Small intestine (tissue), 7 donors: ENCODE measurements at regions not wholly inside any gene's neighbourhood (a gene's known extent, or its start where the extent isn't known, plus 50 kb on each side); places are given as distances from the start of the nearest gene placed in this dataset.

Experiments used
- DNase-seq, 2 donors: peaks; one replicate each; pipeline versions ENCODE4 v3.0.0 to v3.0.0-alpha.2; 2013
- FAIRE-seq: peaks from 2 replicates; lab custom pipeline; 2012; peaks lifted over from hg19 to GRCh38; lab: Jason Lieb, UNC
- H3K27ac ChIP-seq, 3 donors: one replicate each; pipeline ENCODE4 v1.5.1; 2013; ENCODE audit warnings: low read length in 2 of 3, mild to moderate bottlenecking in 2 of 3, control low read depth in 1 of 3, inconsistent platforms in 1 of 3, low read depth in 1 of 3, moderate library complexity in 1 of 3
- H3K27me3 ChIP-seq, 3 donors: one replicate each; pipeline ENCODE4 v1.6.1; 2013; ENCODE audit warnings: low read length in 3 of 3, inconsistent platforms in 1 of 3; ENCODE audit not compliant: control insufficient read depth in 3 of 3, insufficient read depth in 3 of 3
- H3K36me3 ChIP-seq, 3 donors: one replicate each; pipeline ENCODE4 v1.6.1; 2013; ENCODE audit warnings: low read length in 3 of 3, inconsistent platforms in 1 of 3, low read depth in 1 of 3, mild to moderate bottlenecking in 1 of 3, moderate library complexity in 1 of 3; ENCODE audit not compliant: control insufficient read depth in 3 of 3, insufficient read depth in 2 of 3
- H3K4me1 ChIP-seq, 3 donors: one replicate each; pipeline ENCODE4 v1.6.1; 2013; ENCODE audit warnings: low read length in 2 of 3, inconsistent platforms in 1 of 3, low read depth in 1 of 3, mild to moderate bottlenecking in 1 of 3, moderate library complexity in 1 of 3; ENCODE audit not compliant: control insufficient read depth in 3 of 3, insufficient read depth in 2 of 3
- H3K4me3 ChIP-seq, 3 donors: one replicate each; pipeline ENCODE4 v1.5.1; 2013; ENCODE audit warnings: low read length in 3 of 3, control low read depth in 1 of 3, inconsistent platforms in 1 of 3, low read depth in 1 of 3, mild to moderate bottlenecking in 1 of 3, moderate library complexity in 1 of 3
- H3K9me3 ChIP-seq, 2 donors: one replicate each; pipeline ENCODE4 v1.6.1; 2013; ENCODE audit warnings: low read depth in 1 of 2, low read length in 1 of 2; ENCODE audit not compliant: control insufficient read depth in 2 of 2, insufficient read depth in 1 of 2
- WGBS, 3 donors: extraction: QIAGEN DNeasy Blood & Tissue Kit; methylation state at CpG; one replicate each; pipeline ENCODE4 v1.1.7; 2013; 5-methylcytosine and 5-hydroxymethylcytosine counted together
- donor health status: healthy with polysubstance abuse.
- donor health status: control.
- donor health status: control.
- donor health status: Bipolar disorder and iron deficiency.
- donor health status: healthy.

GRCh38 chr22:47249370-47249928 is 487.0 kb downstream of the TBC1D22A start:
- H3K9me3 ChIP-seq, result peaks cover 0 to 2% of the 10 kb centered on the region in 2 donors
- FAIRE-seq (no peak), DNase-seq (no peak)
- no peaks in the 10 kb centered on the region for H3K36me3 ChIP-seq
- no peaks in the 10 kb centered on the region for H3K4me1 ChIP-seq
- no peak overlapping the region for H3K4me3 ChIP-seq
- WGBS, 3 donors, result 58 to 65% (median 60%) methylated on average over 8 of the region's 8 CpGs
- H3K27ac ChIP-seq, result no peak overlapping the region
- peaks cover 0 to 2% (median 0%) of the 10 kb centered on the region in 3 donors for H3K27me3 ChIP-seq

GRCh38 chr22:47248925-47249324 is 486.5 kb downstream of the TBC1D22A start:
- Histone ChIP-seq H3K27ac (no peak overlapping the region), H3K27me3 (peaks cover 0 to 2% (median 0%) of the 10 kb centered on the region in 3 donors), H3K4me1 (no peaks in the 10 kb centered on the region), H3K4me3 (no peak overlapping the region), H3K9me3 (peaks cover 0 to 2% of the 10 kb centered on the region in 2 donors), H3K36me3 (no peaks in the 10 kb centered on the region)
- DNase-seq (no peak), FAIRE-seq (no peak)
- 75 to 78% (median 76%) methylated on average over 4 of the region's 4 CpGs for WGBS, 3 donors

- FAIRE-seq, result no peak
- H3K9me3 ChIP-seq, result peaks cover 0 to 2% of the 10 kb centered on the region in 2 donors
- no peak overlapping the region for H3K27ac ChIP-seq
- no peaks in the 10 kb centered on the region for H3K4me1 ChIP-seq
- 62 to 70% (median 68%) methylated on average over 12 of the region's 12 CpGs for WGBS, 3 donors
- peaks cover 0 to 2% (median 0%) of the 10 kb centered on the region in 3 donors for H3K27me3 ChIP-seq
- H3K4me3 ChIP-seq, result no peak overlapping the region
- DNase-seq, result no peak
- H3K36me3 ChIP-seq, result no peaks in the 10 kb centered on the region
Measured at GRCh38 chr22:47247579-47248240, 485.3 kb downstream of the TBC1D22A start.

- no peak overlapping the region for H3K27ac ChIP-seq
- DNase-seq (no peak), FAIRE-seq (no peak)
- no peaks in the 10 kb centered on the region for H3K9me3 ChIP-seq
- no peak overlapping the region for H3K4me3 ChIP-seq
- 85 to 88% (median 86%) methylated on average over 7 of the region's 7 CpGs for WGBS, 3 donors
- no peaks in the 10 kb centered on the region for H3K36me3 ChIP-seq
- H3K27me3 ChIP-seq, result peaks cover 0 to 2% (median 0%) of the 10 kb centered on the region in 3 donors
- no peaks in the 10 kb centered on the region for H3K4me1 ChIP-seq
Measured at GRCh38 chr22:47245786-47246185, 483.3 kb downstream of the TBC1D22A start.

- WGBS, 3 donors, result 59 to 70% (median 69%) methylated on average over 3 of the region's 3 CpGs
- Histone ChIP-seq H3K4me1 (no peaks in the 10 kb centered on the region), H3K36me3 (no peaks in the 10 kb centered on the region), H3K4me3 (no peak overlapping the region), H3K9me3 (no peaks in the 10 kb centered on the region), H3K27ac (no peak overlapping the region), H3K27me3 (peaks cover 0 to 2% (median 0%) of the 10 kb centered on the region in 3 donors)
- FAIRE-seq, result no peak
- no peak for DNase-seq
Measured at GRCh38 chr22:47245286-47245685, 482.8 kb downstream of the TBC1D22A start.

GRCh38 chr22:47240116-47240515 is 477.7 kb downstream of the TBC1D22A start:
- Histone ChIP-seq H3K4me1 (no peaks in the 10 kb centered on the region), H3K9me3 (no peaks in the 10 kb centered on the region), H3K36me3 (no peaks in the 10 kb centered on the region), H3K27ac (no peak overlapping the region), H3K27me3 (no peaks in the 10 kb centered on the region), H3K4me3 (no peak overlapping the region)
- DNase-seq (no peak), FAIRE-seq (no peak)
- WGBS, 3 donors, result 54 to 65% (median 61%) methylated on average over 10 of the region's 10 CpGs

- Histone ChIP-seq H3K9me3 (no peaks in the 10 kb centered on the region), H3K36me3 (no peaks in the 10 kb centered on the region), H3K4me1 (no peaks in the 10 kb centered on the region), H3K27ac (no peak overlapping the region), H3K4me3 (no peak overlapping the region), H3K27me3 (no peaks in the 10 kb centered on the region)
- DNase-seq, result no peak
- no peak for FAIRE-seq
- 66 to 74% (median 69%) methylated on average over 6 of the region's 6 CpGs for WGBS, 3 donors
Measured at GRCh38 chr22:47239474-47239860, 477.0 kb downstream of the TBC1D22A start.

GRCh38 chr22:47238690-47239473 is 476.4 kb downstream of the TBC1D22A start:
- FAIRE-seq (no peak), DNase-seq (no peak)
- H3K27ac ChIP-seq, result no peak overlapping the region
- no peak overlapping the region for H3K4me3 ChIP-seq
- H3K36me3 ChIP-seq, result no peaks in the 10 kb centered on the region
- no peaks in the 10 kb centered on the region for H3K27me3 ChIP-seq
- peaks cover 0 to under 1% of the 10 kb centered on the region in 2 donors for H3K9me3 ChIP-seq
- H3K4me1 ChIP-seq, result no peaks in the 10 kb centered on the region
- 55 to 60% (median 57%) methylated on average over 10 of the region's 10 CpGs for WGBS, 3 donors
